Body of pancreas (tissue), 4 donors: ENCODE measurements at regions not wholly inside any gene's neighbourhood (a gene's known extent, or its start where the extent isn't known, plus 50 kb on each side); places are given as distances from the start of the nearest gene placed in this dataset.

Experiments
- POLR2A ChIP-seq, 3 donors: fragments of 450-650 bp; IDR thresholded peaks; one replicate each; pipeline ENCODE4 v1.6.1; 2016; ENCODE audit warnings: antibody characterized with exemption in 3 of 3, mild to moderate bottlenecking in 2 of 3
- TF ChIP-seq, protein P1 (sequence below), 7 experiments: fragments of 450-650 bp in 4 of 7; fragments of 200-600 bp in 3 of 7; sonication (generic) in 3 of 7; IDR thresholded peaks; one replicate each; pipeline ENCODE4 v1.5.1; 2016 to 2019; ENCODE audit warnings: antibody characterized with exemption in 7 of 7

- TF ChIP-seq, protein P1, sequence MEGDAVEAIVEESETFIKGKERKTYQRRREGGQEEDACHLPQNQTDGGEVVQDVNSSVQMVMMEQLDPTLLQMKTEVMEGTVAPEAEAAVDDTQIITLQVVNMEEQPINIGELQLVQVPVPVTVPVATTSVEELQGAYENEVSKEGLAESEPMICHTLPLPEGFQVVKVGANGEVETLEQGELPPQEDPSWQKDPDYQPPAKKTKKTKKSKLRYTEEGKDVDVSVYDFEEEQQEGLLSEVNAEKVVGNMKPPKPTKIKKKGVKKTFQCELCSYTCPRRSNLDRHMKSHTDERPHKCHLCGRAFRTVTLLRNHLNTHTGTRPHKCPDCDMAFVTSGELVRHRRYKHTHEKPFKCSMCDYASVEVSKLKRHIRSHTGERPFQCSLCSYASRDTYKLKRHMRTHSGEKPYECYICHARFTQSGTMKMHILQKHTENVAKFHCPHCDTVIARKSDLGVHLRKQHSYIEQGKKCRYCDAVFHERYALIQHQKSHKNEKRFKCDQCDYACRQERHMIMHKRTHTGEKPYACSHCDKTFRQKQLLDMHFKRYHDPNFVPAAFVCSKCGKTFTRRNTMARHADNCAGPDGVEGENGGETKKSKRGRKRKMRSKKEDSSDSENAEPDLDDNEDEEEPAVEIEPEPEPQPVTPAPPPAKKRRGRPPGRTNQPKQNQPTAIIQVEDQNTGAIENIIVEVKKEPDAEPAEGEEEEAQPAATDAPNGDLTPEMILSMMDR (IDR thresholded peaks at IDR 0.05): no peak
- no peak for TF ChIP-seq POLR2A (IDR thresholded peaks at IDR 0.05)
Observed at GRCh38 chr2:51698021-51698420, 666.1 kb upstream of the NRXN1 start.
